ENCODE measurements at regions not wholly inside any gene's neighbourhood (a gene's known extent, or its start where the extent isn't known, plus 50 kb on each side); places are given as distances from the start of the nearest gene placed in this dataset.

- TF ChIP-seq CTCF (IDR thresholded peaks at IDR 0.05) = no peak
- TF ChIP-seq YY1 (IDR thresholded peaks at IDR 0.05; ENCODE audit: low read depth) = no peak
Observed at GRCh38 chr2:215723631-215724011, 287.8 kb upstream of the FN1 start.

All from SK-N-SH (cell line).